Activated CD4-positive, alpha-beta T cell treated with anti-CD3 and anti-CD28 coated beads for 36 hours (primary cell): ENCODE measurements at regions not wholly inside any gene's neighbourhood (a gene's known extent, or its start where the extent isn't known, plus 50 kb on each side); places are given as distances from the start of the nearest gene placed in this dataset.

Experiments used
- ATAC-seq: fragments of 200-7000 bp; cut with Tn5 transposase; one replicate; pipeline ENCODE4 v1.10.0; 2021; ENCODE audit warnings: mild to moderate bottlenecking, moderate library complexity
- CTCF ChIA-PET: fragments of 350-600 bp; sonication (Branson Sonifier 250); formaldehyde crosslinking; loops from one replicate; lab custom pipeline; 2021; ENCODE audit warnings: antibody characterized with exemption; lab: Charles Lee
- POLR2A ChIA-PET: fragments of 350-600 bp; sonication (Branson Sonifier 250); formaldehyde crosslinking; loops from one replicate; lab custom pipeline; 2021; ENCODE audit warnings: antibody characterized with exemption, inconsistent platforms; lab: Charles Lee
- DNase-seq: peaks from one replicate; pipeline ENCODE4 v3.0.0-alpha.2; 2020
- H3K27ac Mint-ChIP-seq: one replicate; pipeline ENCODE4 v1.8.0; 2021; ENCODE audit warnings: mixed read lengths
- H3K27me3 Mint-ChIP-seq: one replicate; pipeline ENCODE4 v1.8.0; 2021; ENCODE audit warnings: mixed read lengths
- H3K36me3 Mint-ChIP-seq: one replicate; pipeline ENCODE4 v1.8.0; 2021; ENCODE audit warnings: low read depth, mixed read lengths
- H3K4me1 Mint-ChIP-seq: one replicate; pipeline ENCODE4 v1.8.0; 2021; ENCODE audit warnings: mixed read lengths
- H3K4me3 Mint-ChIP-seq: one replicate; pipeline ENCODE4 v1.8.0; 2021; ENCODE audit warnings: mild to moderate bottlenecking, moderate library complexity, mixed read lengths
- H3K9me3 Mint-ChIP-seq: one replicate; pipeline ENCODE4 v1.8.0; 2021; ENCODE audit warnings: low read depth, mixed read lengths
- intact Hi-C, 2 experiments: fragments of 100-400 bp; cut with DNase I in 1 of 2; cut with micrococcal nuclease in 1 of 2; formaldehyde crosslinking; loops; one replicate each; pipeline versions ENCODE4 v1.14.2 to v1.15.1; 2022 to 2024; cut with DNase I, micrococcal nuclease

- ChIA-PET POLR2A (no interaction called here), CTCF (no interaction called here)
- no peaks in the 10 kb centered on the region for H3K36me3 Mint-ChIP-seq
- H3K4me3 Mint-ChIP-seq, result no peak overlapping the region
- no peak for DNase-seq
- H3K4me1 Mint-ChIP-seq, result no peaks in the 10 kb centered on the region
- no peak for ATAC-seq
- peaks cover 16% of the 10 kb centered on the region for H3K9me3 Mint-ChIP-seq
- H3K27me3 Mint-ChIP-seq, result no peaks in the 10 kb centered on the region
- H3K27ac Mint-ChIP-seq, result no peak overlapping the region
- intact Hi-C loops, result no loop called here
These were observed 151.3 kb upstream of the SOX11 start for GRCh38 chr2:5540856-5541255.

- no peak overlapping the region for H3K4me3 Mint-ChIP-seq
- H3K27me3 Mint-ChIP-seq, result no peaks in the 10 kb centered on the region
- DNase-seq, result no peak
- no peaks in the 10 kb centered on the region for H3K36me3 Mint-ChIP-seq
- ChIA-PET POLR2A (no interaction called here), CTCF (interaction anchor here (0.8 kb wide), 1 partner anchor 10 kb away, joined by 3 read pairs; no protein-coding TSS in a partner anchor)
- H3K27ac Mint-ChIP-seq, result no peak overlapping the region
- ATAC-seq, result no peak
- peaks cover 12% of the 10 kb centered on the region for H3K9me3 Mint-ChIP-seq
- no peaks in the 10 kb centered on the region for H3K4me1 Mint-ChIP-seq
- intact Hi-C loops, result no loop called here
These were observed 147.9 kb upstream of the SOX11 start for GRCh38 chr2:5544205-5544786.

- ATAC-seq, result peak; percentile 33
- Mint-ChIP-seq H3K4me1 (no peaks in the 10 kb centered on the region), H3K36me3 (no peaks in the 10 kb centered on the region), H3K27me3 (no peaks in the 10 kb centered on the region), H3K27ac (no peak overlapping the region), H3K9me3 (peaks cover 12% of the 10 kb centered on the region), H3K4me3 (no peak overlapping the region)
- CTCF ChIA-PET, result no interaction called here
- DNase-seq, result no peak
- POLR2A ChIA-PET, result no interaction called here
- intact Hi-C loops, result no loop called here
These were observed 146.0 kb upstream of the SOX11 start for GRCh38 chr2:5546181-5546580.

- H3K4me1 Mint-ChIP-seq, result no peaks in the 10 kb centered on the region
- CTCF ChIA-PET, result no interaction called here
These were observed 143.0 kb upstream of the SOX11 start for GRCh38 chr2:5548991-5549715.

GRCh38 chr2:5549771-5550170 is 142.4 kb upstream of the SOX11 start:
- Mint-ChIP-seq H3K4me1 (no peaks in the 10 kb centered on the region), H3K27ac (no peak overlapping the region), H3K9me3 (peaks cover 5% of the 10 kb centered on the region), H3K27me3 (no peaks in the 10 kb centered on the region), H3K36me3 (no peaks in the 10 kb centered on the region), H3K4me3 (no peak overlapping the region)
- ATAC-seq (no peak), DNase-seq (no peak)
- intact Hi-C loops, result no loop called here
- ChIA-PET CTCF (no interaction called here), POLR2A (no interaction called here)

More at GRCh38 chr2:5548991-5549715, 143.0 kb upstream of the SOX11 start:
- Mint-ChIP-seq H3K4me3 (no peak overlapping the region), H3K27ac (no peak overlapping the region), H3K36me3 (no peaks in the 10 kb centered on the region), H3K27me3 (no peaks in the 10 kb centered on the region), H3K9me3 (peaks cover 6% of the 10 kb centered on the region)
- ATAC-seq, result no peak
- intact Hi-C loops, result no loop called here
- POLR2A ChIA-PET, result no interaction called here
- DNase-seq, result no peak

GRCh38 chr2:5555636-5556035 is 136.5 kb upstream of the SOX11 start:
- no peaks in the 10 kb centered on the region for H3K36me3 Mint-ChIP-seq
- POLR2A ChIA-PET, result interaction anchor here (0.6 kb wide), 1 partner anchor 27 kb away, joined by 3 read pairs; no protein-coding TSS in a partner anchor
- no peaks in the 10 kb centered on the region for H3K4me1 Mint-ChIP-seq
- no peak overlapping the region for H3K27ac Mint-ChIP-seq
- DNase-seq (no peak), ATAC-seq (no peak)
- intact Hi-C loops, result no loop called here
- H3K4me3 Mint-ChIP-seq, result no peak overlapping the region
- peaks cover 2% of the 10 kb centered on the region for H3K9me3 Mint-ChIP-seq
- CTCF ChIA-PET, result no interaction called here
- no peaks in the 10 kb centered on the region for H3K27me3 Mint-ChIP-seq

- Mint-ChIP-seq H3K27ac (no peak overlapping the region), H3K4me3 (no peak overlapping the region), H3K4me1 (no peaks in the 10 kb centered on the region), H3K27me3 (peaks cover 4% of the 10 kb centered on the region), H3K9me3 (peaks cover 5% of the 10 kb centered on the region), H3K36me3 (no peaks in the 10 kb centered on the region)
- intact Hi-C loops, result no loop called here
- no peak for ATAC-seq
- POLR2A ChIA-PET, result no interaction called here
- no peak for DNase-seq
- CTCF ChIA-PET, result interaction anchor here (0.7 kb wide), 1 partner anchor 11 kb away, joined by 3 read pairs; no protein-coding TSS in a partner anchor
These were observed 131.2 kb upstream of the SOX11 start for GRCh38 chr2:5561006-5561405.

GRCh38 chr2:5562426-5562825 is 129.8 kb upstream of the SOX11 start:
- no peak overlapping the region for H3K27ac Mint-ChIP-seq
- DNase-seq (no peak), ATAC-seq (no peak)
- POLR2A ChIA-PET, result no interaction called here
- no peaks in the 10 kb centered on the region for H3K36me3 Mint-ChIP-seq
- H3K27me3 Mint-ChIP-seq, result peaks cover 4% of the 10 kb centered on the region
- CTCF ChIA-PET, result no interaction called here
- H3K9me3 Mint-ChIP-seq, result peaks cover 5% of the 10 kb centered on the region
- intact Hi-C loops, result no loop called here
- H3K4me3 Mint-ChIP-seq, result no peak overlapping the region
- H3K4me1 Mint-ChIP-seq, result no peaks in the 10 kb centered on the region

- ChIA-PET POLR2A (no interaction called here), CTCF (no interaction called here)
- intact Hi-C loops, result no loop called here
- H3K9me3 Mint-ChIP-seq, result peaks cover 5% of the 10 kb centered on the region
- peaks cover 4% of the 10 kb centered on the region for H3K27me3 Mint-ChIP-seq
- H3K27ac Mint-ChIP-seq, result no peak overlapping the region
- H3K4me1 Mint-ChIP-seq, result no peaks in the 10 kb centered on the region
- ATAC-seq (no peak), DNase-seq (no peak)
- H3K4me3 Mint-ChIP-seq, result no peak overlapping the region
- H3K36me3 Mint-ChIP-seq, result no peaks in the 10 kb centered on the region
These were observed 129.3 kb upstream of the SOX11 start for GRCh38 chr2:5562865-5563264.

GRCh38 chr2:5563411-5563810 is 128.8 kb upstream of the SOX11 start:
- Mint-ChIP-seq H3K27me3 (peaks cover 4% of the 10 kb centered on the region), H3K4me1 (no peaks in the 10 kb centered on the region), H3K9me3 (peaks cover 5% of the 10 kb centered on the region), H3K4me3 (no peak overlapping the region), H3K36me3 (no peaks in the 10 kb centered on the region), H3K27ac (no peak overlapping the region)
- ChIA-PET CTCF (no interaction called here), POLR2A (no interaction called here)
- intact Hi-C loops, result no loop called here
- DNase-seq (no peak), ATAC-seq (no peak)

- Mint-ChIP-seq H3K4me1 (no peaks in the 10 kb centered on the region), H3K36me3 (no peaks in the 10 kb centered on the region), H3K9me3 (peaks cover 6% of the 10 kb centered on the region), H3K27me3 (no peaks in the 10 kb centered on the region), H3K27ac (no peak overlapping the region), H3K4me3 (no peak overlapping the region)
- CTCF ChIA-PET, result no interaction called here
- intact Hi-C loops, result no loop called here
- POLR2A ChIA-PET, result no interaction called here
- ATAC-seq (no peak), DNase-seq (no peak)
These were observed 122.9 kb upstream of the SOX11 start for GRCh38 chr2:5569256-5569655.

GRCh38 chr2:5576015-5576414 is 116.2 kb upstream of the SOX11 start:
- POLR2A ChIA-PET, result no interaction called here
- no peaks in the 10 kb centered on the region for H3K36me3 Mint-ChIP-seq
- no peak for ATAC-seq

More at GRCh38 chr2:5576015-5576414, 116.2 kb upstream of the SOX11 start:
- Mint-ChIP-seq H3K27ac (no peak overlapping the region), H3K9me3 (peaks cover 6% of the 10 kb centered on the region), H3K4me1 (no peaks in the 10 kb centered on the region), H3K4me3 (no peak overlapping the region), H3K27me3 (peaks cover 2% of the 10 kb centered on the region)
- intact Hi-C loops, result no loop called here
- no peak for DNase-seq
- CTCF ChIA-PET, result no interaction called here
